K562 (cell line): ENCODE measurements at regions not wholly inside any gene's neighbourhood (a gene's known extent, or its start where the extent isn't known, plus 50 kb on each side); places are given as distances from the start of the nearest gene placed in this dataset.

ENCODE experiments used
- CTCF ChIP-seq, 3 experiments: IDR thresholded peaks in 2 of 3; conservative IDR thresholded peaks in 1 of 3; 2 replicates each; pipeline ENCODE4 v1.5.1; 2011 to 2012; ENCODE audit warnings: low read length in 3 of 3, mild to moderate bottlenecking in 3 of 3, control low read depth in 2 of 3, improper control_type of control experiment in 1 of 3, inconsistent platforms in 1 of 3, low read depth in 1 of 3, mixed read lengths in 1 of 3, moderate library complexity in 1 of 3; ENCODE audit not compliant: insufficient read depth in 2 of 3
- SP1 ChIP-seq: sonication (generic); formaldehyde crosslinking; IDR thresholded peaks from 2 replicates; pipeline ENCODE4 v1.8.1; 2022; ENCODE audit warnings: mild to moderate bottlenecking, missing genetic modification reagents
- ZFX ChIP-seq: sonication (generic); formaldehyde crosslinking; IDR thresholded peaks from 2 replicates; pipeline ENCODE4 v1.8.0; 2022; ENCODE audit warnings: mild to moderate bottlenecking, missing genetic modification reagents, moderate library complexity

- no peak for TF ChIP-seq SP1 (CRISPR knock-in tag)
- no peak for TF ChIP-seq ZFX (CRISPR knock-in tag)
- TF ChIP-seq CTCF (IDR thresholded peaks at IDR 0.05 in 2 of 3, conservative IDR thresholded peaks at IDR 0.05 in 1 of 3; ENCODE audit: insufficient read depth in 2 of 3, low read depth in 1 of 3, low read length in 3 of 3) = no peak
These were observed 85.4 kb downstream of the MYL12B start for GRCh38 chr18:3347286-3347803.
